Erythroblast (primary cell): ENCODE measurements at regions not wholly inside any gene's neighbourhood (a gene's known extent, or its start where the extent isn't known, plus 50 kb on each side); places are given as distances from the start of the nearest gene placed in this dataset.

Source experiments
- GATA1 ChIP-seq: IDR thresholded peaks from 2 replicates; pipeline ENCODE4 v1.6.1; 2011; ENCODE audit warnings: low read depth, mild to moderate bottlenecking, control low read depth, low read length, moderate library complexity
- POLR2A ChIP-seq: IDR thresholded peaks from 2 replicates; pipeline ENCODE4 v1.6.1; 2011; ENCODE audit warnings: mild to moderate bottlenecking, low read length

DNA sequence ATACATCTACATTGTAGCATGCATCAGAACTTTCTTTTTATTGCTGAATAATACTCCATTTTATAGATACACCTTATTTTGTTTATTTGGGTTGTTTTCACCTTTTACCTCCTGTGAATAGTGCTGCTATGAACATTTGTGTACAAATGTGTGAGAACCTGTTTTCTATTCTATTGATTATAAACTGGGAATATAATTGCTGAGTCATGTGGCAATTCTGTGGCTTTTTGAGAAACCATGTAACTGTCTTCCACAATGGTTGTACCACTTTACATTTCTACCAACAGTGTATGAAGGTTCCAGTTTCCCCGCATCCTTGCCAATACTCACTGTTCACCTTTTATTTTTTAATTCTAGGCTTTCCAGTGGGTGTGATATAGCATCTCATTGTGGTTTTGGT, 138.6 kb upstream of the MBL2 start:
- TF ChIP-seq POLR2A (no peak), GATA1 (no peak)
